Natural killer cell (primary cell): ENCODE measurements at regions not wholly inside any gene's neighbourhood (a gene's known extent, or its start where the extent isn't known, plus 50 kb on each side); places are given as distances from the start of the nearest gene placed in this dataset.

ENCODE experiments used
- ATAC-seq, 3 donors: fragments of 150-1000 bp in 2 of 3; fragments of 200-7000 bp in 1 of 3; cut with Tn5 transposase; 1 replicate in 1 of 3; 2 replicates in 2 of 3; pipeline ENCODE4 v1.10.0; 2021; ENCODE audit warnings: mild to moderate bottlenecking in 2 of 3, moderate library complexity in 2 of 3
- DNase-seq, 2 donors: peaks; one replicate each; pipeline versions ENCODE4 v3.0.0 to v3.0.0-alpha.2; 2013 to 2021; ENCODE audit warnings: mixed read lengths in 1 of 2
- H3K27ac ChIP-seq: one replicate; pipeline ENCODE4 v1.5.1; 2013; ENCODE audit warnings: mild to moderate bottlenecking, low read length
- H3K27me3 ChIP-seq: one replicate; pipeline ENCODE4 v1.6.1; 2013; ENCODE audit warnings: low read length; ENCODE audit not compliant: control insufficient read depth, insufficient read depth
- H3K36me3 ChIP-seq: one replicate; pipeline ENCODE4 v1.6.1; 2013; ENCODE audit warnings: low read length; ENCODE audit not compliant: control insufficient read depth, insufficient read depth
- H3K4me1 ChIP-seq: one replicate; pipeline ENCODE4 v1.6.1; 2013; ENCODE audit warnings: low read length; ENCODE audit not compliant: control insufficient read depth, insufficient read depth
- H3K4me3 ChIP-seq: one replicate; pipeline ENCODE4 v1.5.1; 2013; ENCODE audit warnings: low read length
- H3K9me3 ChIP-seq: one replicate; pipeline ENCODE4 v1.6.1; 2013; ENCODE audit warnings: low read length; ENCODE audit not compliant: control insufficient read depth, insufficient read depth
- H3K27ac Mint-ChIP-seq, 2 donors: one replicate each; pipeline ENCODE4 v1.8.0; 2022; ENCODE audit warnings: mild to moderate bottlenecking in 2 of 2, mixed read lengths in 2 of 2, moderate library complexity in 1 of 2
- H3K27me3 Mint-ChIP-seq, 2 donors: one replicate each; pipeline ENCODE4 v1.8.0; 2022; ENCODE audit warnings: low read depth in 2 of 2, mixed read lengths in 2 of 2
- H3K36me3 Mint-ChIP-seq: one replicate; pipeline ENCODE4 v1.8.0; 2022; ENCODE audit warnings: mixed read lengths
- H3K4me1 Mint-ChIP-seq, 2 donors: one replicate each; pipeline ENCODE4 v1.8.0; 2022; ENCODE audit warnings: mixed read lengths in 2 of 2
- H3K4me3 Mint-ChIP-seq: one replicate; pipeline ENCODE4 v1.8.0; 2022; ENCODE audit warnings: mild to moderate bottlenecking, moderate library complexity, mixed read lengths
- H3K9me3 Mint-ChIP-seq, 2 donors: one replicate each; pipeline ENCODE4 v1.8.0; 2022; ENCODE audit warnings: mixed read lengths in 2 of 2
- CTCF ChIP-seq: fragments of 200-600 bp; IDR thresholded peaks from one replicate; pipeline ENCODE4 v1.8.0; 2022; ENCODE audit warnings: antibody characterized with exemption
- WGBS: methylation state at CpG from one replicate; pipeline ENCODE4 v1.1.7; 2013; ENCODE audit warnings: missing lambda C conversion rate; ENCODE audit not compliant: insufficient coverage; 5-methylcytosine and 5-hydroxymethylcytosine counted together
- intact Hi-C: fragments of 100-400 bp; cut with micrococcal nuclease; formaldehyde crosslinking; loops from one replicate; pipeline ENCODE4 v1.14.2; 2022

DNA sequence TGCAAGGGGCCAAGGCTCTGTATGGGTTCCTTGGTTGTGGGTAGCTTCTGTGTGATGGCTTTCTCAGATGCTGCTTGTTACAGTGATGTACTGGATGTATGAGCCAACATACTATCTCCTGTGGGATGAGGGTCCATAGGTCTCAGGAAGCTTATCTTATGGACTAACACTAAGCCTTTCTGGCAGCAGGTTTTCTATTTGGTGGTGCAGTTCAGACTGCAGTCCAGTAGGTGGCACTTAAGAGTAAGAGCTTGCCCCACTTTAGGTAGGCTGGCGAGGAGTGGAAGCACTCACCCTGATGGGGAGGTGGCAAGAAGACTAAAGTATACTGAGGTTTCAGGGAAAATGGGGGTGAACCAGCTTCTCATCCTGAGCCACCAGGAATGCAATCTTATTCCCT lies 306.7 kb upstream of the MAOA start:
- DNase-seq (peak in 1 of 2 donors; percentile 55), ATAC-seq (peak; percentile 57 to 90 (median 60))
- Histone ChIP-seq H3K9me3 (no peaks in the 10 kb centered on the region), H3K27ac (no peak overlapping the region), H3K27me3 (no peaks in the 10 kb centered on the region), H3K4me1 (no peaks in the 10 kb centered on the region), H3K4me3 (no peak overlapping the region), H3K36me3 (no peaks in the 10 kb centered on the region)
- no CpG with 5 or more reads among the region's 1 CpG for WGBS
- Mint-ChIP-seq H3K36me3 (no peaks in the 10 kb centered on the region), H3K4me1 (no peaks in the 10 kb centered on the region), H3K4me3 (no peak overlapping the region), H3K9me3 (no peaks in the 10 kb centered on the region), H3K27ac (no peak overlapping the region), H3K27me3 (peaks cover 3 to 14% of the 10 kb centered on the region in 2 donors)
- peak; percentile 49 for TF ChIP-seq CTCF
- intact Hi-C loops, result no loop called here

GRCh38 chrX:43350935-43351334 lies 305.2 kb upstream of the MAOA start:
- Mint-ChIP-seq H3K4me1 (no peaks in the 10 kb centered on the region), H3K27ac (no peak overlapping the region), H3K36me3 (no peaks in the 10 kb centered on the region), H3K9me3 (no peaks in the 10 kb centered on the region), H3K4me3 (no peak overlapping the region), H3K27me3 (peaks cover 3 to 14% of the 10 kb centered on the region in 2 donors)
- 78% methylated on average over 4 of the region's 4 CpGs for WGBS
- no peaks in the 10 kb centered on the region for H3K9me3 ChIP-seq
- no peak for DNase-seq
- H3K36me3 ChIP-seq, result no peaks in the 10 kb centered on the region
- H3K4me3 ChIP-seq, result no peak overlapping the region
- H3K4me1 ChIP-seq, result no peaks in the 10 kb centered on the region
- no peak overlapping the region for H3K27ac ChIP-seq
- H3K27me3 ChIP-seq, result no peaks in the 10 kb centered on the region
- no peak for ATAC-seq
- no peak for TF ChIP-seq CTCF
- intact Hi-C loops, result no loop called here

GRCh38 chrX:43357741-43358140 lies 298.4 kb upstream of the MAOA start:
- Histone ChIP-seq H3K4me3 (no peak overlapping the region), H3K9me3 (no peaks in the 10 kb centered on the region), H3K4me1 (no peaks in the 10 kb centered on the region), H3K36me3 (no peaks in the 10 kb centered on the region), H3K27me3 (no peaks in the 10 kb centered on the region), H3K27ac (no peak overlapping the region)
- no peak for DNase-seq
- Mint-ChIP-seq H3K27me3 (no peaks in the 10 kb centered on the region), H3K36me3 (no peaks in the 10 kb centered on the region), H3K9me3 (no peaks in the 10 kb centered on the region), H3K4me3 (no peak overlapping the region), H3K4me1 (no peaks in the 10 kb centered on the region), H3K27ac (no peak overlapping the region)
- TF ChIP-seq CTCF, result no peak
- intact Hi-C loops, result no loop called here
- WGBS, result 80% methylated on average over 1 of the region's 1 CpG
- ATAC-seq, result no peak

- 58% methylated on average over 2 of the region's 3 CpGs for WGBS
- Histone ChIP-seq H3K4me3 (no peak overlapping the region), H3K27ac (no peak overlapping the region), H3K36me3 (no peaks in the 10 kb centered on the region), H3K4me1 (no peaks in the 10 kb centered on the region), H3K9me3 (no peaks in the 10 kb centered on the region), H3K27me3 (no peaks in the 10 kb centered on the region)
- Mint-ChIP-seq H3K36me3 (no peaks in the 10 kb centered on the region), H3K9me3 (peaks cover 0 to 8% of the 10 kb centered on the region in 2 donors), H3K4me3 (no peak overlapping the region), H3K4me1 (no peaks in the 10 kb centered on the region), H3K27ac (no peak overlapping the region), H3K27me3 (peaks cover 0 to 7% of the 10 kb centered on the region in 2 donors)
- DNase-seq, result no peak
- intact Hi-C loops, result no loop called here
- TF ChIP-seq CTCF, result no peak
- no peak for ATAC-seq
Observed at GRCh38 chrX:43373032-43373431, 283.1 kb upstream of the MAOA start.
